NCI-H1092 treated with DMSO at 0.1 percent for 48 hours (cell line): ENCODE measurements at regions not wholly inside any gene's neighbourhood (a gene's known extent, or its start where the extent isn't known, plus 50 kb on each side); places are given as distances from the start of the nearest gene placed in this dataset.

Experiments used
- DNase-seq: peaks from one replicate; lab custom pipeline; 2025; lab: John Stamatoyannopoulos, UW

DNA sequence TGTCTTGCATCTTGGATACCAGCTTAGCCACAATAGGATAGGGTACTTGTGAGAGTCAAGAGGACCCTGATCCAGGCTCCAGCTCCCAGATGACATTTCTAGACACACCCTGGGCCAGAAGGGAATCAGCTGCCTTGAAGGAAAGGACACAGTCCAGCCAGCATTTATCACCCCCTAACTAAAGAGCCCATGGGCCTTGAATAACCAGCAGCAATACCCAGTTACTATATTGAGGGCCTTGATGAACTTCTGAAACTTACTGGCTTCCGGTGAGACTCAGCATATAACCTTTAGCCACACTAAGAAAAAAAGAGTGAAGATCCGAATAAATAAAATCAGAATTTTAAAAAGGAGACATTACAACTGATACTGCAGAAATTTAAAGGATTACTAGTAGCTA is 1135.4 kb downstream of the LRFN5 start:
- DNase-seq: no peak

- no peak for DNase-seq
Measured at GRCh38 chr14:42736408-42736807, 1129.7 kb downstream of the LRFN5 start.

DNA sequence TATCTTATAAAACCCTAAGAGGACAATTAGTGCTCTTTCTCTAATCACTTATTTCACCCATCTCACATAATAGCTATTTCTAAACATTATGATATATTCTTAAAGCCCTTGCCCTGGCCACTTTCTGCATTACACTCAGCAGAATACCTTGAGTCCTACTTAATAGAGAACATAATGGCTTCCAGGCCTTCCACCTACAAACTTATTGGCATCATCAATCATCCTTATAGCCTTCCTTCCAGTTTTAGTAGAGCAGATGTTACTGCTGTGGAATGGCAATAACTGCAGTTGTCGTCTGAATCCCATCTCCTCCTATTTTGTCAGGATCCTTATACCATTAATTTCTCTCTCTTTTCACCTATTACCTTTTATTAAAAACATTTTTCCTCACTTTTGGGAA is 1127.4 kb downstream of the LRFN5 start:
- DNase-seq: no peak

GRCh38 chr14:42732005-42732404 is 1125.3 kb downstream of the LRFN5 start:
- no peak for DNase-seq

DNA sequence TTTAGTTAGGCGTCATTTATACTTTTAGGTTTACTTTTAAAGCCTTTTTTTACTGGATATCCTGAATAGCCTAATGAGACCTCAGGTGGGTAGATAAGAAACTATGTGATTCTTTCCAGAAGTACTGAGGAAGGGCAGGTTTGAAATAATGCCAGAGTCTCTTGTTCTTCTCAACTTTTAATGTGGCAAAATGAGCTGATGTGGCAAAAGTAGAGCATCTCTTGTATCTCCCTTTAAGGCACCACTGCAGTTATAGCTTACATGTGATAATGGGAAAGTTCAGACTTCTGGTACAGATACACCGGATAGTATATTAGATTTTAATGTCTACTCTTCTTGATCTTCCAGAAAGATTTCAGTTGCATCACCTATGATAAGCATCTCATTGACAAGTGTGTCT is 1124.8 kb downstream of the LRFN5 start:
- no peak for DNase-seq

DNA sequence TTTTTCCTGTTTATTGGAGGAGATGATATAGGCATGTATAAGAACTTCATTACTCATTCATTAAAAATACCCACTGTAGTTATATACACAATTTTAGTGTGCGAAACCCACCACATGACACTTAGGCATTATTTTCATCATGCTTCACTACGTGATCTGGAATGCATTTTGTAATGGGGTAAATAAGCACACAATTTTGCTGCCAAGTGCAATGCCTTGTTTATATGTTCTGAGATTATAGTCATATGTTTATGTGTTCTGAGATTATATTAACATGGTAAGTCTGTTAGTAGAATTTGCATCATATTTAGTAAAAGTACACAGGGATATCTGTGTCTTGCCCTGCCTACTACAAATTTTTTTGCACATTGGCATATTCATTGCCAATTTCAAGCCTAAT is 1123.0 kb downstream of the LRFN5 start:
- no peak for DNase-seq

- DNase-seq: peak; percentile 100
Measured at GRCh38 chr14:42719391-42719790, 1112.7 kb downstream of the LRFN5 start.

DNA sequence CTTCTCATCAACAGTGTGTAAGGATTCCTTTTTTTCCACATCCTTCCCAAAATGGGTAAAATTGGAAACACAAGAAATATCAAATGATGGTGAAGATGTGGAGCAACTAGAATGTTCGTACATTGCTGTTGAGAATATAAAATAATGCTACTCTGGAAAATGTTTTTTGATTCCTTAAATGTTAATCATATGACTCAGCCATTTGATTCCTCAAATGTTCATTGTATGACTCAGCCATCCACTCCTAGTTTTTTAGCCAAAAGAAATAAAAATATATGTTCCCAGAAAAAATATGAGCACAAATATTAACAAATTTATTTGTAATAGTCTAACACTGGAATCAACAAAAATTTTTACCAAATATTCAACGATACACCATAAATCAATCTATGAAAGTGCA is 1108.6 kb downstream of the LRFN5 start:
- DNase-seq: no peak

- DNase-seq: no peak
Measured at GRCh38 chr14:42710071-42710470, 1103.4 kb downstream of the LRFN5 start.

- DNase-seq: no peak
Measured at GRCh38 chr14:42703501-42703900, 1096.8 kb downstream of the LRFN5 start.

GRCh38 chr14:42687421-42687820 is 1080.7 kb downstream of the LRFN5 start:
- DNase-seq: no peak

DNA sequence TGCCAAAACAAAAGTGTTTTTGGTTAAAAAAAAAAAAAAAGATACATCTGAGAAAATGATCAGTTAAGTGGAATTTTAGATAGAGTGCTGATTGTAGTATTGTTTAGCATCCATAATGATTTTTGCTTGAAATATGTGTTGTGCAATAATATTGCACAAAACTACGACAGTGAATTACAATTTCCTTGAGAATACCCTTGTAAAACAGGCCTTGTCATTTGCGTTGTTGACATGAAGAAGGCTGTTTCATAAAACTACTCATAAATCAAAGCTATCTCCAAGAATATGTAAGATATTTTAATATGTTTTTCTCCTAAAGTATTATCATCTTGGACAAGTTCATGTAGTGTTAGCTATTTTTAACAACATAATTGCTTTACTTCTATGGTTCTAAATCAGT is 1077.0 kb downstream of the LRFN5 start:
- DNase-seq: no peak

DNA sequence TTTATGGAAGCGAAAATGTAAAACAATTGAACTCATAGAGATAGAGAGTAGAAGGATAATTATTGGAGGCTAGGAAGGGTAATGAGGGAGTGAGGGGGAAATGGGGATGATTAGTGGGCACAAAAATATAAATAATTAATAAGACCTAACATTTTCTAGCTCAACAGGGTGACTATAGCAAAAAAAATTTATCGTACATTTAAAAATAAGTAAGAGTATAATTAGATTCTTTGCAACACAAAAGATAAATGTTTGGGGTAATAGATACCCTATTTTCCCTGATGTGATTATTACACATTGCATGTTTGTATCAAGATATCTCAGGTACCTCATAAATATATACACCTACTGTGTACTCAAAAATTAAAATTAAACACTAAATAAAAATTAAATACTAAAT is 1070.0 kb downstream of the LRFN5 start:
- no peak for DNase-seq

- DNase-seq: no peak
Measured at GRCh38 chr14:42673963-42674362, 1067.3 kb downstream of the LRFN5 start.

- DNase-seq: no peak
Measured at GRCh38 chr14:42671636-42672035, 1065.0 kb downstream of the LRFN5 start.

GRCh38 chr14:42665083-42665482 is 1058.4 kb downstream of the LRFN5 start:
- no peak for DNase-seq

- no peak for DNase-seq
Measured at GRCh38 chr14:42664190-42664589, 1057.5 kb downstream of the LRFN5 start.

- DNase-seq: no peak
Measured at GRCh38 chr14:42654707-42655106, 1048.0 kb downstream of the LRFN5 start.

DNA sequence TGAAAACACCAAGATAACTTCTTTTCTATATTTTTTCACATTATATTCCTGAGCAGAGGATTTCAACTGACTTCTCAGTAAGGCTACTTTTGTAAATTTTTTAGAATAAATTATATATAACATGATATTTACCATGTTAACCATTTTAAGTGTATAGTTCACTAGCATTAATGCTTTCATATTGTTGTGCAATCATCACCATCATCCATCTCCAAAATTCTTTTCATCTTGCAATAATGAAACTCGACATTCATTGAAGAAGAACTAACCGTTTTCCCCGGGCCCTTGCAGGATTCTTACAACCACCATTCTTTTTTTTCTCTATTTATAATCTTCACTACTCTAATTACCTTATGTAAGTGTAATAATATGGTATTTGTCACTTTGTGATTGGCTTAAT is 1036.1 kb downstream of the LRFN5 start:
- DNase-seq: no peak

GRCh38 chr14:42633504-42634095 is 1026.9 kb downstream of the LRFN5 start:
- DNase-seq: no peak

- no peak for DNase-seq
Measured at GRCh38 chr14:42629553-42629952, 1022.9 kb downstream of the LRFN5 start.

- no peak for DNase-seq
Measured at GRCh38 chr14:42628602-42629001, 1021.9 kb downstream of the LRFN5 start.

- DNase-seq: no peak
Measured at GRCh38 chr14:42626986-42627385, 1020.3 kb downstream of the LRFN5 start.

GRCh38 chr14:42624980-42625761 is 1018.5 kb downstream of the LRFN5 start:
- DNase-seq: no peak
